GM21576 (cell line): ENCODE measurements at regions not wholly inside any gene's neighbourhood (a gene's known extent, or its start where the extent isn't known, plus 50 kb on each side); places are given as distances from the start of the nearest gene placed in this dataset.
"Not testable (repeated sequence)": the region's sequence is repeated elsewhere in the genome, so short reads cannot be mapped to it uniquely, and the experiment has no call there.

Experiments used
- ATAC-seq: cut with Tn5 transposase; IDR thresholded peaks from one replicate; pipeline ENCODE4 v1.9.1; 2021; ENCODE audit warnings: mild to moderate bottlenecking, moderate library complexity; ENCODE audit not compliant: unreplicated experiment

- ATAC-seq = no peak
Observed at GRCh38 chr16:17566656-17567450, 96.1 kb upstream of the XYLT1 start.

- no peak for ATAC-seq
Observed at GRCh38 chr16:17566075-17566474, 95.3 kb upstream of the XYLT1 start.

GRCh38 chr16:17565605-17566004 lies 94.8 kb upstream of the XYLT1 start:
- no peak for ATAC-seq

- no peak for ATAC-seq
Observed at GRCh38 chr16:17564856-17565255, 94.1 kb upstream of the XYLT1 start.

- ATAC-seq = no peak
Observed at GRCh38 chr16:17563323-17564091, 92.7 kb upstream of the XYLT1 start.

GRCh38 chr16:17561056-17561455 lies 90.3 kb upstream of the XYLT1 start:
- ATAC-seq = no peak

GRCh38 chr16:17560548-17560947 lies 89.8 kb upstream of the XYLT1 start:
- no peak for ATAC-seq

- ATAC-seq = no peak
Observed at GRCh38 chr16:17559394-17559793, 88.6 kb upstream of the XYLT1 start.

GRCh38 chr16:17557949-17558348 lies 87.2 kb upstream of the XYLT1 start:
- ATAC-seq = no peak

- ATAC-seq = no peak
Observed at GRCh38 chr16:17557480-17557879, 86.7 kb upstream of the XYLT1 start.

GRCh38 chr16:17556276-17557052 lies 85.7 kb upstream of the XYLT1 start:
- ATAC-seq = no peak

GRCh38 chr16:17555176-17555575 lies 84.4 kb upstream of the XYLT1 start:
- ATAC-seq = no peak

GRCh38 chr16:17552351-17552750 lies 81.6 kb upstream of the XYLT1 start:
- ATAC-seq = no peak

- not testable (repeated sequence) for ATAC-seq
Observed at GRCh38 chr16:17551682-17552081, 80.9 kb upstream of the XYLT1 start.

GRCh38 chr16:17548825-17549224 lies 78.1 kb upstream of the XYLT1 start:
- no peak for ATAC-seq

GRCh38 chr16:17544785-17545184 lies 74.0 kb upstream of the XYLT1 start:
- no peak for ATAC-seq

GRCh38 chr16:17544304-17544703 lies 73.5 kb upstream of the XYLT1 start:
- ATAC-seq = no peak

GRCh38 chr16:17543073-17543472 lies 72.3 kb upstream of the XYLT1 start:
- no peak for ATAC-seq

- no peak for ATAC-seq
Observed at GRCh38 chr16:17541324-17541723, 70.6 kb upstream of the XYLT1 start.

GRCh38 chr16:17538927-17539326 lies 68.2 kb upstream of the XYLT1 start:
- no peak for ATAC-seq

- no peak for ATAC-seq
Observed at GRCh38 chr16:17532338-17532995, 61.7 kb upstream of the XYLT1 start.
